Inflammatory macrophage treated with lipopolysaccharide for 1 hour (primary cell): ENCODE measurements at regions not wholly inside any gene's neighbourhood (a gene's known extent, or its start where the extent isn't known, plus 50 kb on each side); places are given as distances from the start of the nearest gene placed in this dataset.
"Not testable (repeated sequence)": the region's sequence is repeated elsewhere in the genome, so short reads cannot be mapped to it uniquely, and the experiment has no call there.

ENCODE experiments used
- DNase-seq, 2 donors: peaks; one replicate each; pipeline ENCODE4 v3.0.0-alpha.2; 2020 to 2022

GRCh38 chr9:115756736-115757135 lies 396.9 kb upstream of the PAPPA start:
- DNase-seq: no peak

GRCh38 chr9:115757461-115757860 lies 396.1 kb upstream of the PAPPA start:
- DNase-seq: no peak

- no peak for DNase-seq
Measured at GRCh38 chr9:115758441-115758840, 395.1 kb upstream of the PAPPA start.

GRCh38 chr9:115759426-115759825 lies 394.2 kb upstream of the PAPPA start:
- DNase-seq: no peak

- no peak for DNase-seq
Measured at GRCh38 chr9:115764645-115765044, 388.9 kb upstream of the PAPPA start.

GRCh38 chr9:115765060-115765459 lies 388.5 kb upstream of the PAPPA start:
- DNase-seq: no peak

- DNase-seq: no peak
Measured at GRCh38 chr9:115766370-115766955, 387.1 kb upstream of the PAPPA start.

GRCh38 chr9:115770521-115770920 lies 383.1 kb upstream of the PAPPA start:
- no peak for DNase-seq

GRCh38 chr9:115775659-115776058 lies 377.9 kb upstream of the PAPPA start:
- no peak for DNase-seq

- DNase-seq: no peak
Measured at GRCh38 chr9:115777610-115778009, 376.0 kb upstream of the PAPPA start.

- no peak for DNase-seq
Measured at GRCh38 chr9:115781070-115781736, 372.4 kb upstream of the PAPPA start.

- DNase-seq: no peak
Measured at GRCh38 chr9:115786321-115786720, 367.3 kb upstream of the PAPPA start.

GRCh38 chr9:115790520-115790919 lies 363.1 kb upstream of the PAPPA start:
- no peak for DNase-seq

GRCh38 chr9:115794921-115795475 lies 358.6 kb upstream of the PAPPA start:
- no peak for DNase-seq

GRCh38 chr9:115799734-115800133 lies 353.9 kb upstream of the PAPPA start:
- DNase-seq: no peak

- no peak for DNase-seq
Measured at GRCh38 chr9:115804206-115804605, 349.4 kb upstream of the PAPPA start.

- no peak for DNase-seq
Measured at GRCh38 chr9:115808108-115808507, 345.5 kb upstream of the PAPPA start.

GRCh38 chr9:115808695-115809094 lies 344.9 kb upstream of the PAPPA start:
- DNase-seq: no peak

- DNase-seq: no peak
Measured at GRCh38 chr9:115810166-115810565, 343.4 kb upstream of the PAPPA start.

- DNase-seq: no peak
Measured at GRCh38 chr9:115814081-115814480, 339.5 kb upstream of the PAPPA start.

- no peak for DNase-seq
Measured at GRCh38 chr9:115815786-115816185, 337.8 kb upstream of the PAPPA start.

GRCh38 chr9:115818651-115819050 lies 334.9 kb upstream of the PAPPA start:
- DNase-seq: not testable (repeated sequence)

- no peak for DNase-seq
Measured at GRCh38 chr9:115832031-115832430, 321.6 kb upstream of the PAPPA start.

- DNase-seq: no peak
Measured at GRCh38 chr9:115837618-115838017, 316.0 kb upstream of the PAPPA start.

GRCh38 chr9:115838417-115838816 lies 315.2 kb upstream of the PAPPA start:
- DNase-seq: no peak
